ENCODE measurements at regions not wholly inside any gene's neighbourhood (a gene's known extent, or its start where the extent isn't known, plus 50 kb on each side); places are given as distances from the start of the nearest gene placed in this dataset.
A peak's percentile ranks its signal among the peaks of the same experiment; 100 is the strongest.

DNA sequence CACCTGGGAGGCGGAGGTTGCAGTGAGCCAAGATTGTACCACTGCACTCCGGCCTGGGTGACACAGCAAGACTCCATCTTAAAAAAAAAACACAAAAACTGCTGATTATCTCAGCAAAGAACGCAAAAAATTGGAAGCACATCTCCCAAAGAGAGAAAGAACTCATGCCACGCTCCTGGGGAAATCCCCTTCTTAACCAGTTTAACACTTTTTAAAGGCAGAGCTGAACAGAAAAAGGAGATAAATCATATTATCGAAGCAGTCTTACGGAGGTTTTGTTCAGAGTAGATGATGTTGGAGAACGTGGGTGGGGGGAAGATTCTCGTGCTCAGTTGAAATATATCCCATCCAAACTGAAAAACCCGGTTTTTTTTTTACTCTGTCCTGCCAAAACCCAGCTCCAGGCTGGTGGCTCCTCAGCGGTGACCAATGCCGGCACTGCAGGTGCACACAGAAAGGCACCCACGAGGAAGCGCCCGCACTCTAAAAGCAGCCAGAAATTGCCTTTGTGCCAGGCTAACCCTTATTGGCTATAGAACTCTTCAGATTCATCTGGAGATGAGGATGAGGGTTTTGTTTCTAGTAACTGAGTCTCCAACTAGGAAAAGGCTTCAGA is 100.2 kb upstream of the PARP11 start:
- Mint-ChIP-seq H3K27me3 (peaks cover 5% of the 10 kb centered on the region), H3K36me3 (ENCODE audit: low read depth) (no peaks in the 10 kb centered on the region), H3K27ac (peak overlapping the region; percentile 72), H3K4me3 (no peak overlapping the region), H3K9me3 (peaks cover 3% of the 10 kb centered on the region), H3K4me1 (peaks cover 34% of the 10 kb centered on the region)
- ChIA-PET POLR2A (interaction anchor here (0.5 to 1.0 kb wide), 3 partner anchors 100 to 298 kb away, joined by 3 to 8 read pairs (median 4); partner anchors contain the start of gene PARP11), CTCF (interaction anchor here (0.8 kb wide), 1 partner anchor 135 kb away, joined by 4 read pairs; no protein-coding TSS in a partner anchor)
- ATAC-seq (ENCODE audit: low read depth) (no peak), DNase-seq (no peak)
- TF ChIP-seq, protein P1, sequence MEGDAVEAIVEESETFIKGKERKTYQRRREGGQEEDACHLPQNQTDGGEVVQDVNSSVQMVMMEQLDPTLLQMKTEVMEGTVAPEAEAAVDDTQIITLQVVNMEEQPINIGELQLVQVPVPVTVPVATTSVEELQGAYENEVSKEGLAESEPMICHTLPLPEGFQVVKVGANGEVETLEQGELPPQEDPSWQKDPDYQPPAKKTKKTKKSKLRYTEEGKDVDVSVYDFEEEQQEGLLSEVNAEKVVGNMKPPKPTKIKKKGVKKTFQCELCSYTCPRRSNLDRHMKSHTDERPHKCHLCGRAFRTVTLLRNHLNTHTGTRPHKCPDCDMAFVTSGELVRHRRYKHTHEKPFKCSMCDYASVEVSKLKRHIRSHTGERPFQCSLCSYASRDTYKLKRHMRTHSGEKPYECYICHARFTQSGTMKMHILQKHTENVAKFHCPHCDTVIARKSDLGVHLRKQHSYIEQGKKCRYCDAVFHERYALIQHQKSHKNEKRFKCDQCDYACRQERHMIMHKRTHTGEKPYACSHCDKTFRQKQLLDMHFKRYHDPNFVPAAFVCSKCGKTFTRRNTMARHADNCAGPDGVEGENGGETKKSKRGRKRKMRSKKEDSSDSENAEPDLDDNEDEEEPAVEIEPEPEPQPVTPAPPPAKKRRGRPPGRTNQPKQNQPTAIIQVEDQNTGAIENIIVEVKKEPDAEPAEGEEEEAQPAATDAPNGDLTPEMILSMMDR (IDR thresholded peaks at IDR 0.05) = no peak
- intact Hi-C loops (cut with micrococcal nuclease) = no loop called here

DNA sequence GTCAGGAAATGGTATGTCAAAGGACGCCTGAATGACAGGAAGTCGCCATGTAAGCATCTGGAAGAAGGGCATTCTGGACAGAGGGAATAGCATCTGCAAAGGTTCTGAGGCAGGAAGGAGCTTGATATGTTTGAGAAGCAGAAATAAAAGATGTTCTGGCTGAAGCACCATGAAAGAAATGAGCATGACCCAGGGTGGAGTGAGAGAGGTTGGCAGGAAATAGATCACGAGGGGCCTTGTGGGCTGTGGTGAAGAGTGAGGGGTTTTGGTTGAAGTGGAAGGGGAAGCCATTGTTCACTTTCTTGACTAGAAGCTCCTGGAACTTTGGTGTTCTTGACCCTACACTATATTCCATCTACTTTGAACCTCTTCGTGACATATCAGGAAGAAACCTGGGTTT is 99.4 kb upstream of the PARP11 start:
- Mint-ChIP-seq H3K4me3 (no peak overlapping the region), H3K4me1 (peaks cover 34% of the 10 kb centered on the region), H3K9me3 (peaks cover 3% of the 10 kb centered on the region), H3K27ac (no peak overlapping the region), H3K27me3 (peaks cover 5% of the 10 kb centered on the region), H3K36me3 (ENCODE audit: low read depth) (no peaks in the 10 kb centered on the region)
- ATAC-seq (ENCODE audit: low read depth) (no peak), DNase-seq (no peak)
- CTCF ChIA-PET = no interaction called here
- POLR2A ChIA-PET = no interaction called here
- intact Hi-C loops (cut with micrococcal nuclease) = no loop called here
- TF ChIP-seq, protein P1 (IDR thresholded peaks at IDR 0.05) = no peak

DNA sequence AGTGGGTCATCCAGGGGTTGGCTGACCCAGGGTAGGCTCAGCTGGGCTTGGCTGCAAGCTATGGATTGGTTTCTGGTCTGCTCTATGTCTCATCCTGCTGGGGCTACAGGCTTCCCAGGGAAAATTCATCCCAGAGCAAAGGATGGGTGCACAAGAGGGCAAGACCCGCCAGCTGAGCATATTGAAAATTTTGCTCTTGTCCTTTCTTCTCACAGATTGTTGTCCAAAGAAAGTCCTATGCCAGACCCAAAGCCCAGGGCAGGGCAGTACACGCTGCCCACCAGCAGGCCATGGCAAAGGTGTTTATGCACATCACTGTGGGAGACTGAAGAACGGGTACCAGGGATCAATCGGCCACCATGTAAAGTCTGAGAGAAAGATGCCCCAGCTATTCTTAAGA is 95.3 kb upstream of the PARP11 start:
- Mint-ChIP-seq H3K27ac (no peak overlapping the region), H3K27me3 (peaks cover 5% of the 10 kb centered on the region), H3K4me3 (no peak overlapping the region), H3K9me3 (peaks cover 3% of the 10 kb centered on the region), H3K36me3 (ENCODE audit: low read depth) (no peaks in the 10 kb centered on the region), H3K4me1 (peaks cover 16% of the 10 kb centered on the region)
- DNase-seq (no peak), ATAC-seq (ENCODE audit: low read depth) (no peak)
- CTCF ChIA-PET = interaction anchor here (1.1 kb wide), 1 partner anchor 85 kb away, joined by 3 read pairs; no protein-coding TSS in a partner anchor
- TF ChIP-seq, protein P1 (IDR thresholded peaks at IDR 0.05) = no peak
- POLR2A ChIA-PET = interaction anchor here (1.1 kb wide), 1 partner anchor 301 kb away, joined by 5 read pairs; no protein-coding TSS in a partner anchor
- intact Hi-C loops (cut with micrococcal nuclease) = no loop called here

DNA sequence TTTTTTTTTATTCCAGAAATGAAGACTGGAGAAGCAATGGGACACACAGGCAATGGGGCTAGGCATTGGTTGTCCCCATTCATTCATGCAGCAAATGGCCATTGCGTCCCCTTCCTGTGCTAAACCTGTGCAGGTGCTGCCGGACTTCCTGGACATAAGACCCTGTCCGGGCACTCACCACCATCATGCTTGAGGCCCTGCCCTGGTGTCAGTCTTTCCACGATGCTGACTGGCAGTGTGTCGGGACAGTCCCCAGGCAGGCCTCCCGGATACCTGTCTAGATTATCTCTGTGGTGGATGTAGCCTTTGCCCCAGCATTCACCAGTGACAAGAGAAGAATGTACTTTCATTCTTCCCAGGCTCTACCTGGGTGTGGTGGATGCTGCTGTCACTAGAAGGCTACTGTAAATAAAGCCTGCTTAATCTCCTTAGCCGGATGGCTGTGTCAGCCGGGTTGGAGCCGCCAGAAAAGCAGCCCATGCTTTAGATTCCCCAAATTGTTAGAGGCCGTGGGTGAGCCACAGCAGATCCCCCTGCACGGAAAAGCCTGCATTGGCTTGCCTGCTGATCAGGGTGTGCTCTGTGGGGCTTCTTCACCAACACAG is 94.5 kb upstream of the PARP11 start:
- Mint-ChIP-seq H3K4me1 (peaks cover 13% of the 10 kb centered on the region), H3K4me3 (no peak overlapping the region), H3K27ac (no peak overlapping the region), H3K36me3 (ENCODE audit: low read depth) (no peaks in the 10 kb centered on the region), H3K27me3 (peaks cover 5% of the 10 kb centered on the region), H3K9me3 (peaks cover 3% of the 10 kb centered on the region)
- ATAC-seq (ENCODE audit: low read depth) (no peak), DNase-seq (no peak)
- TF ChIP-seq, protein P1 (IDR thresholded peaks at IDR 0.05) = no peak
- intact Hi-C loops (cut with micrococcal nuclease) = no loop called here
- CTCF ChIA-PET = no interaction called here
- POLR2A ChIA-PET = interaction anchor here (0.7 to 1.1 kb wide), 2 partner anchors 148 to 301 kb away, joined by 3 to 5 read pairs; no protein-coding TSS in a partner anchor

DNA sequence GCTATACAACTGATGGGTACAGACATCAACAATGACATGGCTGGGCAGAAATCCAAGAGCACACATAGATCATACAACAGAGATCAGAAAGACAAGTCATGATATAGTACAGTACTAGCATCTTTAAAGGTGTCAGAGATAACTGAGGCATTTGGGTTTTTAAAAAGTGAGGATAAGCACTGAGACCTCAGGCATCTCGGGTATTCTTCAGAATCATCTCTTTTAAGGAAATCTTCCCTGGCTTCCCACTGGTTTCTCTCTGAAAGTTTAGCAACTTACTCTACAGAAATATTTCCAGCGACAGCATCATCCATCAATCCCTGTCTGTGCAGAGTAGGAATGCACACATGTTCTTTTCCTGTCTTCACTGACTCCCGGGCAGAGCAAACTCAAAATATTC is 93.2 kb upstream of the PARP11 start:
- TF ChIP-seq, protein P1 (IDR thresholded peaks at IDR 0.05) = no peak
- H3K4me1 Mint-ChIP-seq = peaks cover 9% of the 10 kb centered on the region
- H3K27ac Mint-ChIP-seq = no peak overlapping the region
- DNase-seq (no peak), ATAC-seq (ENCODE audit: low read depth) (no peak)
- ChIA-PET POLR2A (no interaction called here), CTCF (interaction anchor here (0.6 kb wide), 1 partner anchor 34 kb away, joined by 3 read pairs; no protein-coding TSS in a partner anchor)
- no peaks in the 10 kb centered on the region for H3K9me3 Mint-ChIP-seq
- H3K4me3 Mint-ChIP-seq = no peak overlapping the region
- H3K36me3 Mint-ChIP-seq (ENCODE audit: low read depth) = no peaks in the 10 kb centered on the region
- intact Hi-C loops (cut with micrococcal nuclease) = no loop called here
- peaks cover 5% of the 10 kb centered on the region for H3K27me3 Mint-ChIP-seq

Data from activated B cell treated with CpG ODN at 0.5 μM for 24 hours (primary cell).